Esophagus squamous epithelium (tissue), 4 donors: ENCODE measurements at regions not wholly inside any gene's neighbourhood (a gene's known extent, or its start where the extent isn't known, plus 50 kb on each side); places are given as distances from the start of the nearest gene placed in this dataset.

Source experiments
- CTCF ChIP-seq, 6 experiments: fragments of 450-650 bp in 4 of 6; fragments of 200-600 bp in 2 of 6; sonication (generic) in 2 of 6; IDR thresholded peaks; one replicate each; pipeline ENCODE4 v1.5.1; 2016 to 2019; ENCODE audit warnings: antibody characterized with exemption in 6 of 6, mild to moderate bottlenecking in 4 of 6, moderate library complexity in 4 of 6
- POLR2A ChIP-seq, 4 donors: fragments of 450-650 bp; IDR thresholded peaks; one replicate each; pipeline ENCODE4 v1.6.1; 2017; ENCODE audit warnings: antibody characterized with exemption in 4 of 4, mild to moderate bottlenecking in 4 of 4, moderate library complexity in 3 of 4

DNA sequence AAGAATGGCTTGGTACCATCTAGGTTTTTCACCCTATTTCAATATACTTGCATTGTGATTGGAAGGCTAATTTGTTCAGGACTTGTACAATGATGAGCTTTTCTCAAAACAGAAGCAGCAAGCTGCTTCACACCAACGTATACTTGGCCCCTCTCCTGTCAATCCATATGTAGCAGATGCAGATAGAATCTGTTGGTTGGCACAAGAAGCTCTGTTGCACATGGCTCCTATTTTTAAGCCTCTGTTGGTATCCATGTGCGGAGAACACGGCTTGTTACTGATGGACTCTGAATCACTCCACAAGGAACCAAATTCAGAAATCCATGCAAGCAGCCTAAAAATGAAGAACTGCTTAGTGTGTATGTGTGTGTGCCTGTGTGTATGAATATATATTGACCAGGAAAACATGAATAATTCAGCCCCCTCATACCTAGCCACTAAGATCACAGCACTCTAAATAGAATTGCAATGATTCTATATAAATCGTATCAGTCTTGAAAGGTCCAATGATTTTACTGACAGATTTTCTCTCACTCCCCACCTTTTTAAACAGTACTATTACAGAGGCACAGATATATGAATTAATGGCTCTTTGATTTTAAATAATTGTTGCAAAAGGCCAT lies 258.4 kb upstream of the DPYD start:
- TF ChIP-seq POLR2A (IDR thresholded peaks at IDR 0.05), result no peak
- no peak for TF ChIP-seq CTCF (IDR thresholded peaks at IDR 0.05)
